Epithelial cell of proximal tubule (primary cell): ENCODE measurements at regions not wholly inside any gene's neighbourhood (a gene's known extent, or its start where the extent isn't known, plus 50 kb on each side); places are given as distances from the start of the nearest gene placed in this dataset.
A peak's percentile ranks its signal among the peaks of the same experiment; 100 is the strongest.
"Not testable (repeated sequence)": the region's sequence is repeated elsewhere in the genome, so short reads cannot be mapped to it uniquely, and the experiment has no call there.

ENCODE experiments used
- DNase-seq: peaks from one replicate; pipeline ENCODE4 v3.0.0-alpha.2; 2011; ENCODE audit warnings: low read depth
- H3K4me3 ChIP-seq: 2 replicates; pipeline ENCODE4 v1.5.1; 2011; ENCODE audit warnings: low read depth, mild to moderate bottlenecking, low read length
- TF ChIP-seq, protein P1 (sequence below): conservative IDR thresholded peaks from 2 replicates; pipeline ENCODE4 v1.5.1; 2012; ENCODE audit warnings: low read depth, mild to moderate bottlenecking, low read length

DNA sequence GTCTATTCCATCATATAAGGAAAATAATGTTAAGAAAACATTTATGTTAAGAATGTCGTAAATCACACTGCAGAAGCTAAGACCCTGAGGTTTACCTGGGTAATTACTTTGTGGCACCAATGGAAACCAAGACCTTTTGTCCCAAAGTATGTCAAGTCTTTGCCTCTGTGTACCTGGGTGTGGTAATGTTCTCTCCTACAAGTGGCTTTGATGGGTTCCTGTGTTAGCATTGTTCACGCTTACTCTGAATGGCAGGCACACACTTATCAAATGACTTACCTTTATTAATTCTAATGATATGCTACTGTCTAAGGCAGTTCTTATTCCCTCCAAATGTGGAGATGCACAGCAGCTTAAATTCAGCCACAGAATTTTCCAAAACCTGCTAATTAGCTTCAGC lies 206.1 kb downstream of the KCTD12 start:
- DNase-seq: no peak
- TF ChIP-seq, protein P1, sequence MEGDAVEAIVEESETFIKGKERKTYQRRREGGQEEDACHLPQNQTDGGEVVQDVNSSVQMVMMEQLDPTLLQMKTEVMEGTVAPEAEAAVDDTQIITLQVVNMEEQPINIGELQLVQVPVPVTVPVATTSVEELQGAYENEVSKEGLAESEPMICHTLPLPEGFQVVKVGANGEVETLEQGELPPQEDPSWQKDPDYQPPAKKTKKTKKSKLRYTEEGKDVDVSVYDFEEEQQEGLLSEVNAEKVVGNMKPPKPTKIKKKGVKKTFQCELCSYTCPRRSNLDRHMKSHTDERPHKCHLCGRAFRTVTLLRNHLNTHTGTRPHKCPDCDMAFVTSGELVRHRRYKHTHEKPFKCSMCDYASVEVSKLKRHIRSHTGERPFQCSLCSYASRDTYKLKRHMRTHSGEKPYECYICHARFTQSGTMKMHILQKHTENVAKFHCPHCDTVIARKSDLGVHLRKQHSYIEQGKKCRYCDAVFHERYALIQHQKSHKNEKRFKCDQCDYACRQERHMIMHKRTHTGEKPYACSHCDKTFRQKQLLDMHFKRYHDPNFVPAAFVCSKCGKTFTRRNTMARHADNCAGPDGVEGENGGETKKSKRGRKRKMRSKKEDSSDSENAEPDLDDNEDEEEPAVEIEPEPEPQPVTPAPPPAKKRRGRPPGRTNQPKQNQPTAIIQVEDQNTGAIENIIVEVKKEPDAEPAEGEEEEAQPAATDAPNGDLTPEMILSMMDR: no peak
- H3K4me3 ChIP-seq: no peak overlapping the region

DNA sequence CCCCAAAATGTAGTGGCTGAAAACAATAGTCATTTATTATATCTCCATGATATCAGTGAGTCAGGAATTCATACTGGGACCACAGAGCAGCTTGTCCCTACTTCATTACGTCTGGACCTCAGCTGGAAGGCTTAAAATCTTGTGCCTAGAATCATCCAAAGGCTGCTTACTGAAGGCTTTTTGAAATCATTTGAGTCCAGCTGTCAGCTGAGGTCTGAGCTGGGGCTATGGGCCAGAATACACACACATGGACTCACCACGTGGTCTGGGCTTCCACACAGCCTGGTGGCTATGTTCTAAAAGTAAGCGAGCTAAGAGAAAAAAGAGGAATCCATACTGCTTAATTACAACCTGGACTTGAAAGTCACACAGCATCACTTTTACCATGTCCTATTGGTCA lies 209.2 kb downstream of the KCTD12 start:
- TF ChIP-seq, protein P1: no peak
- no peak overlapping the region for H3K4me3 ChIP-seq
- no peak for DNase-seq

GRCh38 chr13:76672420-76672819 lies 213.8 kb downstream of the KCTD12 start:
- TF ChIP-seq, protein P1: no peak
- DNase-seq: no peak
- no peak overlapping the region for H3K4me3 ChIP-seq

GRCh38 chr13:76668716-76669115 lies 217.5 kb downstream of the KCTD12 start:
- H3K4me3 ChIP-seq: no peak overlapping the region
- no peak for DNase-seq
- TF ChIP-seq, protein P1: no peak

GRCh38 chr13:76668141-76668540 lies 218.1 kb downstream of the KCTD12 start:
- DNase-seq: no peak
- TF ChIP-seq, protein P1: no peak
- H3K4me3 ChIP-seq: no peak overlapping the region

DNA sequence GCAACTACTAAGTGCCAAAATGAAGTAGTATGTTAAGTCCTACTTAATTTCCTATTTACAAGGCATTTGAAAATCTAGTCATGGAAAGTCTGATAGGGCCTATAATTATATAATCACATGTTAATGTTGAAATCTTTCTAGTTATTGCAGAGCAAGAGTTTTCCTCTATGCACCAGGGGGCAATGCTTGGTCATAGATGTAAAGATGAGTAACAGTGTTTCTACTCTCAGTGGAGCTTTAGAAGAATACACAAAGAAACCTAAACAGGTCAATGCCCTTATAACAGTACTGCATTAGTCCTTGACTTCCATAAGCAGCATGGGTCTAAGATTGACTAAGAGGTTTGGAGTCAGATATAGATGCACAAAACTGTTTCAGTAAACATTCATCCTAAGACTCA lies 218.7 kb downstream of the KCTD12 start:
- TF ChIP-seq, protein P1: peak; percentile 41
- DNase-seq: no peak
- no peak overlapping the region for H3K4me3 ChIP-seq

DNA sequence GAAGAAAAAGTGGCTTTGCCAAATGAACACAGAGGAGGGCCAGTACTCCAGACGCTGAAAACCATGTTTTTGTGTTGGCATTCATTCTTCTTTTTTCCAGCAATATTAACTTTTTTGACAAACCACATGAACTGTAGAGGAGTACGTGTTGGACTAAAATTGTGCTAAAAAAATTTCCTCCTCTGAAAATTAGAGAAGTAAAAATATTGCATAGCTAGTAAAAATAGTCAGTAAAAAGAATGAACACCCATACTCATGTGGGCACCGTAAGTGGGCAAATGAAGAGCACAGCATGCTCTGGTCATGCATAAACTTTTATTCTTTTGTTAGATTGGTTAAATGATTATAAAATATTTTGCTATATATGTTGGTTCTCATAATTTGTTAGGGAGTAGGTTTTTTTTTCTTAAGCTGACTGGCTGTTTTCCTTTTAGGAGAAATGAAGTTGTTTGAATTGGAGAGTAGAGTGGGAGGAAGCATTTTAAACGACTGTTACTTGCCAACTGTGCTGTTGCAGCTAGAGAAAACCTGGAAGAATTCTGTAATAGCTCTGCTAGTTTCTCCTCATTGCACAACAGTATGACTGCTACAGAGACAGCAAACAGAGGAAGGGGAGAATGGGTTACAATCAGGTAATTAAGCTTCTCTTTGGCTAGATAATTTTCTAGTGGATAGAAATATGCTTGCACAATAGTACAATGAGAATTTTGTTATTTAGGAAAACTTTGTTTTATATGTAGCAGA lies 222.4 kb downstream of the KCTD12 start:
- TF ChIP-seq, protein P1: no peak
- H3K4me3 ChIP-seq: no peak overlapping the region
- no peak for DNase-seq

DNA sequence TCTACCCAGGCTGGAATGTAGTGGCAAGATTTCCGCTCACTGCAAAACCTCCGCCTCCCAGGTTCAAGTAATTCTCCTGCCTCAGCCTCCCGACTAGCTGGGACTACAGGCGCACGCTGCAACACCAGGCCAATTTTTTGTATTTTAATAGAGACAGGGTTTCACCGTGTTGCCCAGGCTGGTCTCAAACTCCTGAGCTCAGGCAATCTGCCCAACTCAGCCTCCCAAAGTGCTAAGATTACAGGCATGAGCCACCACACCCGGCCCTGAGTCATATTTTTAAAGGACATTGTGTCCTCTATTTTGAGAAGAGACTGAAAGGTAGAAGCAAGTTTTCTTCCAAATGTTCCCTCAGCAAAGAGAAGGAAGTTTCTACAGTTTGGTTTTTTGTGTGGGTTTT lies 227.1 kb downstream of the KCTD12 start:
- not testable (repeated sequence) for DNase-seq

More for the DNA sequence above, 227.1 kb downstream of the KCTD12 start:
- not testable (repeated sequence) for H3K4me3 ChIP-seq
